Skeletal muscle satellite cell (primary cell): ENCODE measurements at regions not wholly inside any gene's neighbourhood (a gene's known extent, or its start where the extent isn't known, plus 50 kb on each side); places are given as distances from the start of the nearest gene placed in this dataset.

ENCODE experiments used
- H3K27me3 ChIP-seq: 2 replicates; pipeline ENCODE4 v1.7.0; 2013; ENCODE audit warnings: low read length; ENCODE audit not compliant: control insufficient read depth, insufficient read depth
- H3K36me3 ChIP-seq: 2 replicates; pipeline ENCODE4 v1.7.0; 2013; ENCODE audit warnings: mild to moderate bottlenecking, control low read depth, low read length; ENCODE audit not compliant: insufficient read depth
- H3K4me1 ChIP-seq: 2 replicates; pipeline ENCODE4 v1.7.0; 2013; ENCODE audit warnings: low read length; ENCODE audit not compliant: control insufficient read depth, insufficient read depth
- H3K4me2 ChIP-seq: 2 replicates; pipeline ENCODE4 v1.7.0; 2013; ENCODE audit warnings: mild to moderate bottlenecking, low read length
- H3K4me3 ChIP-seq: 2 replicates; pipeline ENCODE4 v1.7.0; 2013; ENCODE audit warnings: low read length
- H3K9ac ChIP-seq: 2 replicates; pipeline ENCODE4 v1.7.0; 2013; ENCODE audit warnings: mild to moderate bottlenecking, low read depth, low read length, moderate library complexity
- H3K9me3 ChIP-seq: replicated peaks from 2 replicates; pipeline ENCODE4 v1.7.0; 2013; ENCODE audit warnings: mild to moderate bottlenecking, control low read depth, low read length

GRCh38 chr2:199627417-199627816 is 169.7 kb upstream of the SATB2 start:
- H3K36me3 ChIP-seq = no peaks in the 10 kb centered on the region
- no peaks in the 10 kb centered on the region for H3K4me1 ChIP-seq
- no peak overlapping the region for H3K9ac ChIP-seq
- no peaks in the 10 kb centered on the region for H3K9me3 ChIP-seq
- H3K4me2 ChIP-seq = no peak overlapping the region
- H3K27me3 ChIP-seq = peaks cover 4% of the 10 kb centered on the region
- H3K4me3 ChIP-seq = no peak overlapping the region

- no peak overlapping the region for H3K4me3 ChIP-seq
- no peaks in the 10 kb centered on the region for H3K9me3 ChIP-seq
- no peaks in the 10 kb centered on the region for H3K27me3 ChIP-seq
- H3K4me1 ChIP-seq = no peaks in the 10 kb centered on the region
- H3K4me2 ChIP-seq = no peak overlapping the region
- no peak overlapping the region for H3K9ac ChIP-seq
- no peaks in the 10 kb centered on the region for H3K36me3 ChIP-seq
These were observed 167.2 kb upstream of the SATB2 start for GRCh38 chr2:199624958-199625357.

- Histone ChIP-seq H3K4me2 (no peak overlapping the region), H3K9me3 (no peaks in the 10 kb centered on the region), H3K9ac (no peak overlapping the region), H3K36me3 (no peaks in the 10 kb centered on the region), H3K4me1 (no peaks in the 10 kb centered on the region), H3K27me3 (no peaks in the 10 kb centered on the region), H3K4me3 (no peak overlapping the region)
These were observed 154.9 kb upstream of the SATB2 start for GRCh38 chr2:199612509-199613130.

GRCh38 chr2:199607914-199608313 is 150.2 kb upstream of the SATB2 start:
- H3K9ac ChIP-seq = no peak overlapping the region
- H3K27me3 ChIP-seq = no peaks in the 10 kb centered on the region
- H3K4me3 ChIP-seq = no peak overlapping the region
- H3K4me2 ChIP-seq = no peak overlapping the region
- no peaks in the 10 kb centered on the region for H3K4me1 ChIP-seq
- H3K36me3 ChIP-seq = no peaks in the 10 kb centered on the region
- no peaks in the 10 kb centered on the region for H3K9me3 ChIP-seq

- H3K4me2 ChIP-seq = no peak overlapping the region
These were observed 148.5 kb upstream of the SATB2 start for GRCh38 chr2:199606193-199606780.

GRCh38 chr2:199603721-199604291 is 146.1 kb upstream of the SATB2 start:
- H3K9ac ChIP-seq = no peak overlapping the region
- no peaks in the 10 kb centered on the region for H3K27me3 ChIP-seq
- no peak overlapping the region for H3K4me3 ChIP-seq
- no peaks in the 10 kb centered on the region for H3K4me1 ChIP-seq
- no peak overlapping the region for H3K4me2 ChIP-seq
- H3K36me3 ChIP-seq = no peaks in the 10 kb centered on the region
- H3K9me3 ChIP-seq = no peaks in the 10 kb centered on the region

More at GRCh38 chr2:199606193-199606780, 148.5 kb upstream of the SATB2 start:
- Histone ChIP-seq H3K9me3 (no peaks in the 10 kb centered on the region), H3K4me1 (no peaks in the 10 kb centered on the region), H3K4me3 (no peak overlapping the region), H3K9ac (no peak overlapping the region), H3K36me3 (no peaks in the 10 kb centered on the region), H3K27me3 (no peaks in the 10 kb centered on the region)

GRCh38 chr2:199602896-199603717 is 145.4 kb upstream of the SATB2 start:
- Histone ChIP-seq H3K36me3 (no peaks in the 10 kb centered on the region), H3K4me3 (no peak overlapping the region), H3K4me1 (no peaks in the 10 kb centered on the region), H3K9ac (no peak overlapping the region), H3K4me2 (no peak overlapping the region), H3K27me3 (no peaks in the 10 kb centered on the region), H3K9me3 (no peaks in the 10 kb centered on the region)

- H3K4me2 ChIP-seq = no peak overlapping the region
- no peaks in the 10 kb centered on the region for H3K36me3 ChIP-seq
- no peaks in the 10 kb centered on the region for H3K9me3 ChIP-seq
- no peak overlapping the region for H3K4me3 ChIP-seq
- H3K9ac ChIP-seq = no peak overlapping the region
- H3K4me1 ChIP-seq = no peaks in the 10 kb centered on the region
- no peaks in the 10 kb centered on the region for H3K27me3 ChIP-seq
These were observed 144.6 kb upstream of the SATB2 start for GRCh38 chr2:199602271-199602895.

- Histone ChIP-seq H3K9me3 (no peaks in the 10 kb centered on the region), H3K4me1 (no peaks in the 10 kb centered on the region), H3K9ac (no peak overlapping the region), H3K4me3 (no peak overlapping the region), H3K27me3 (peaks cover 3% of the 10 kb centered on the region), H3K4me2 (no peak overlapping the region), H3K36me3 (no peaks in the 10 kb centered on the region)
These were observed 138.8 kb upstream of the SATB2 start for GRCh38 chr2:199596549-199596948.

GRCh38 chr2:199594443-199594842 is 136.7 kb upstream of the SATB2 start:
- H3K4me1 ChIP-seq = no peaks in the 10 kb centered on the region

GRCh38 chr2:199591826-199592225 is 134.1 kb upstream of the SATB2 start:
- no peak overlapping the region for H3K9ac ChIP-seq
- no peak overlapping the region for H3K4me3 ChIP-seq
- no peaks in the 10 kb centered on the region for H3K4me1 ChIP-seq
- H3K36me3 ChIP-seq = no peaks in the 10 kb centered on the region
- H3K9me3 ChIP-seq = no peaks in the 10 kb centered on the region
- H3K4me2 ChIP-seq = no peak overlapping the region
- H3K27me3 ChIP-seq = peaks cover 12% of the 10 kb centered on the region

More at GRCh38 chr2:199594443-199594842, 136.7 kb upstream of the SATB2 start:
- no peaks in the 10 kb centered on the region for H3K36me3 ChIP-seq
- H3K9ac ChIP-seq = no peak overlapping the region
- no peaks in the 10 kb centered on the region for H3K9me3 ChIP-seq
- no peak overlapping the region for H3K4me3 ChIP-seq
- H3K27me3 ChIP-seq = peaks cover 8% of the 10 kb centered on the region
- H3K4me2 ChIP-seq = no peak overlapping the region
